Choroid plexus epithelial cell (primary cell): ENCODE measurements at regions not wholly inside any gene's neighbourhood (a gene's known extent, or its start where the extent isn't known, plus 50 kb on each side); places are given as distances from the start of the nearest gene placed in this dataset.
"Not testable (repeated sequence)": the region's sequence is repeated elsewhere in the genome, so short reads cannot be mapped to it uniquely, and the experiment has no call there.

Experiments used
- DNase-seq: peaks from one replicate; pipeline ENCODE4 v3.0.0-alpha.2; 2010; ENCODE audit warnings: low read depth
- H3K4me3 ChIP-seq: 2 replicates; pipeline ENCODE4 v1.5.1; 2011; ENCODE audit warnings: low read depth, mild to moderate bottlenecking, control low read depth, low read length, moderate library complexity
- CTCF ChIP-seq: conservative IDR thresholded peaks from 2 replicates; pipeline ENCODE4 v1.5.1; 2011; ENCODE audit warnings: low read depth, mild to moderate bottlenecking, control low read depth, inconsistent platforms, low read length, moderate library complexity

GRCh38 chr1:144140243-144140642 is 168.5 kb upstream of the FAM72C start:
- not testable (repeated sequence) for H3K4me3 ChIP-seq, DNase-seq

GRCh38 chr1:144105006-144105405 is 133.2 kb upstream of the FAM72C start:
- not testable (repeated sequence) for H3K4me3 ChIP-seq, DNase-seq

DNA sequence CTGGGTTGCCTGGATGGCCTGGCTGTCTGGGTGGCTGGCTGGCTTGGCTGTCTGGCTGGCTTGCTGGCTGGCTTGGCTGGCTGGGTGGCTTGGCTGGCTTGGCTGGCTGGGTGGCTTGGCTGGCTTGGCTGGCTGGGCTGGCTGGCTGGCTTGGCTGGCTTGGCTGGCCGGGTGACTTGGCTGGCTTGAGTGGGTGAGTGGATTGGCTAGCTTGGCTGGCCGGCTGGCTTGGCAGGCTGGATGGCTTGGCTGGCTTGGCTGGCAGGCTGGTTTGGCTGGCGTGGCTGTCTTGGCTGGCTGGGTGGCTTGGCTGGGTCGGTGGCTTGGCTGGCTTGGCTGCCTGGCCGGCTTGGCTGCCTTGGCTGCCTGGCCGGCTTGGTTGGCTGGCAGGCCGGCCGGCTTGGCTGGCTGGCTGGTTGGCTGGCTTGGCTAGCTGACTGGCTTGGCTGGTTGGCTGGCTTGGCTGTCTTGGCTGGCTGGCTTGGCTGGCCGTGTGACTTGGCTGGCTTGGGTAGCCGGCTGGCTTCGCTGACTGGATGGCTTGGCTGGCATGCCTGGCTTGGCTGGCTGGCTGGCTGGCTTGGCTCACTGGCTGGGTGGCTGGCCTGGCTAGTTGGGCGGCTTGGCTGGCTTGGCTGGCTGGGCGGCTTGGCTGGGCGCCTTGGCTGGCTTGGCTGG is 132.4 kb upstream of the FAM72C start:
- H3K4me3 ChIP-seq, DNase-seq: not testable (repeated sequence)

DNA sequence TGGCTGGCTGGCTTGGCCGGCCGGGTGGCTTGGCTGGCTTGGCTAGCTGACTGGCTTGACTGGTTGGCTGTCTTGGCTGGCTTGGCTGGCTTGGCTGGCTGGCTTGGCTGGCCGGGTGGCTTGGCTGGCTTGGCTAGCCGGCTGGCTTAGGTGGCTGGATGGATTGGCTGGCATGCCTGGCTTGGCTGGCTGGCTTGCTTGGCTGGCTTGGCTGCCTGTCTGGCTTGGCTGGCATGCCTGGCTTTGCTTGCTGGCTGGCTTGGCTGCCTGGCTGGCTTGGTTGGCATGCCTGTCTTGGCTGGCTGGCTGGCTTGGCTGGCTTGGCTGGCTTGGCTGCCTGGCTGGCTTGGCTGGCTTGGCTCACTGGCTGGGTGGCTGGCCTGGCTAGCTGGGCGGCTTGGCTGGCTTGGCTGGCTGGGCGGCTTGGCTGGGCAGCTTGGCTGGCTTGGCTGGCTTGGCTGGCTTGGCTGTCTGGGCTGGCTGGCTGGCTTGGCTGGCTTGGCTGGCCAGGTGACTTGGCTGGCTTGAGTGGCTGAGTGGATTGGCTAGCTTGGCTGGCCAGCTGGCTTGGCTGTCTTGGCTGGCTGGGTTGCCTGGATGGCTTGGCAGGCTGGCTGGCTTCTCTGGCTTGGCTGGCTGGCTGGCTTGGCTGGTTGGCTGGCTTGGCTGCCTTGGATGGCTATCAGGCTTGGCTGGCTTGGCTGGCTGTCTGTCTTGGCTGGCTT is 131.5 kb upstream of the FAM72C start:
- not testable (repeated sequence) for DNase-seq, H3K4me3 ChIP-seq

GRCh38 chr1:144102046-144102745 is 130.4 kb upstream of the FAM72C start:
- not testable (repeated sequence) for H3K4me3 ChIP-seq, DNase-seq

GRCh38 chr1:144101397-144102045 is 129.7 kb upstream of the FAM72C start:
- TF ChIP-seq CTCF = no peak
- no peak for DNase-seq
- no peak overlapping the region for H3K4me3 ChIP-seq

DNA sequence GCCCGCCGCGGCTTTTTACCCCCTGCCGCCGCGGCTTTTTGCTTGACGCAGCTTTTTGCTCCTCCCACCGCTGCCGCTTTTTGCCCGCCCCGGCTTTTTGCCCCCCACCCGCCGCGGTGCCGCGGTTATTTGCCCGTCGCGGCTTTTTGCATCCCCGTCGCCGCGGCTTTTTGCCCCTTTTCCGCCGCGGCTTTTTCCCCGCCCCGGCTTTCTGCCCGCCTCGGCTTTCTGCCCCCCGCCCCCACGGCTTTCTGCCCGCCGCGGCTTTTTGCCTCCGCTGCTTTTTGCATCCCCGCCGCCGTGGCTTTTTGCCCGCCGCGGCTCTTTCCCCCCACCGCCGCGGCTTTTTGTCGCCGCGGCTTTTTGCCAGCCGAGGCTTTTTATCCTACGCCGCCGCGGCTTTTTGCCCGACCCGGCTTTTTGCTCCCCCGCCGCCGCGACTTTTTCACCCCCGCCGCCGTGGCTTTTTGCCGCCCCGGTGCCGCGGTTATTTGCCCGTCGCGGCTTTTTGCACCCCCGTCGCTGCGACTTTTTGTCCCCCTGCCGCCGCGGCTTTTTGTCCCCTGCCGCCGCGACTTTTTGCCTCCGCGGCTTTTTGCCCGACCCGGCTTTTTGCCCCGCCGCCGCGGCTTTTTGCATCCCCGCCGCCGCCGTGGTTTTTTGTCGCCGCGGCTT is 105.5 kb upstream of the FAM72C start:
- peak overlapping the region; percentile 62 for H3K4me3 ChIP-seq
- peak; percentile 14 for DNase-seq

DNA sequence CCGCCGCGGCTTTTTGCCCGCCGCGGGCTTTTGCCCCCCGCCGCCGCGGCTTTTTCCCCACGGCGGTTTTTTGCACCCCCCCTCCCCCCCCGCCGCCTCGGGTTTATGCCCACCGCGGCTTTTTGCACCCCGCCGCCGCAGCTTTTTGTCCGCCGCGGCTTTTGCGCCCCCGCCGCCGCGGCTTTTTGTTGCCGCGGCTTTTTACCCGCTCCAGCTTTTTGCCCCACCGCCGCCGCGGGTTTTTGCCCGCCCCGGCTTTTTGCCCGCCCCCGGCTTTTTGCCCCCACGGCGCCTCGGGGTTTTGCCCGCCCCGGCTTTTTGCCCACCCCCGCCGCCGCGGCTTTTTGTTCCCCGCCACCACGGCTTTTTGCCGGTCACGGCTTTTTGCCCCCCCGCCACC is 104.9 kb upstream of the FAM72C start:
- peak overlapping the region; percentile 62 for H3K4me3 ChIP-seq
- not testable (repeated sequence) for DNase-seq

GRCh38 chr1:144070394-144071053 is 98.7 kb upstream of the FAM72C start:
- not testable (repeated sequence) for H3K4me3 ChIP-seq, DNase-seq

GRCh38 chr1:144067042-144067441 is 95.3 kb upstream of the FAM72C start:
- DNase-seq, H3K4me3 ChIP-seq: not testable (repeated sequence)

GRCh38 chr1:144066071-144066813 is 94.5 kb upstream of the FAM72C start:
- DNase-seq, H3K4me3 ChIP-seq: not testable (repeated sequence)

DNA sequence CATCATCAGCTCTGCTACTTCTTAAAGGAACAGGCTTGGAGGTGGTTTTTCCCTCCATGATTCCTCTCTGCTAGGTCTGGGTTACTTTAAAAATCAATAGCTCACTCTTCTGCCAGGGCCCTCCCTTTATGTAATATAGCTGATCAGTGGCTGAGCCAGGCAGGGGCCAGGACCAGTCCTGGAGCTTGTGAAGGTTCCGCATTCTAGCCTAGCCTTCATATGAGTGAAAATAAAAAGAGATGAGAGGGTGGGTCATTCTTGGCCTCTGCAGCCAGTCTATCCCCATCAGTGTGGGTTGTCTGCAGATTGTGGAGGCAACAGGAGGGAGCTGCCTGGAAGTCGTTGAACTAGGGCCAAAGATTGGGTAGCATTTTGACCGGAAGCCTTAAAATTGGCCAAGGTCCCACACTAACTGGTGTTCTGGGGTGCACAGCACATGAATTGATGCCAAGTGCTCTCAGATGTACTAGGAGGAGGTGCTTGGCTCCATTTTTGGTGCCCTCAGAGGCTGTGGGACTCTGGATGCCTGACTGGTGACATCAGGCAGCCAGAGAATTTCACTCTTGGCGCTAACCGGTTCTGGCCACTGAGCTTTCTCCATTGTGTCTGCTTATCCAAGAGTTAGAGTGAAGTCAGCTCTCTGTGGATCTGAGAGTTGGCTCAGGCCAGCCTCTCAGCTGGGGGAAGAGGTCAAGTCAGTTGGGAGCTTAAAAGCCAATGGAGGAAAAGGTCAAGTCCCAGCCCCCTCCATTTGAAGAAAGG is 93.7 kb upstream of the FAM72C start:
- not testable (repeated sequence) for DNase-seq, H3K4me3 ChIP-seq

GRCh38 chr1:144049365-144049764 is 77.6 kb upstream of the FAM72C start:
- H3K4me3 ChIP-seq, DNase-seq: not testable (repeated sequence)

GRCh38 chr1:144046645-144047044 is 74.9 kb upstream of the FAM72C start:
- DNase-seq, H3K4me3 ChIP-seq: not testable (repeated sequence)
